PC-3 (cell line): ENCODE measurements at regions not wholly inside any gene's neighbourhood (a gene's known extent, or its start where the extent isn't known, plus 50 kb on each side); places are given as distances from the start of the nearest gene placed in this dataset.

Experiments
- ATAC-seq: fragments of 200-7000 bp; cut with Tn5 transposase; 2 replicates; pipeline ENCODE4 v1.9.1; 2020; ENCODE audit warnings: mild to moderate bottlenecking, moderate library complexity
- BruUV-seq: library from RNA; stranded (reverse); fragments of 400-500 nt; replicated peaks from 2 replicates; lab custom pipeline; 2021; lab: Mats Ljungman, UMichigan
- CTCF ChIA-PET: fragments of 300-600 bp; sonication (Branson Sonifier 250); formaldehyde crosslinking; loops from one replicate; lab custom pipeline; 2022; ENCODE audit warnings: antibody characterized with exemption; lab: Charles Lee
- POLR2A ChIA-PET: fragments of 300-600 bp; sonication (Branson Sonifier 250); formaldehyde crosslinking; loops from one replicate; lab custom pipeline; 2022; ENCODE audit warnings: antibody characterized with exemption; ENCODE audit not compliant: unreplicated experiment; lab: Charles Lee
- DNase-seq: peaks from one replicate; pipeline ENCODE4 v3.0.0-alpha.2; 2015
- H2AFZ ChIP-seq: fragments of 300-600 bp; sonication (generic); 2 replicates; pipeline ENCODE4 v1.6.0; 2016; ENCODE audit warnings: antibody characterized with exemption, low read length
- H3F3A ChIP-seq: fragments of 300-600 bp; sonication (generic); one replicate; pipeline ENCODE4 v1.6.0; 2017; ENCODE audit warnings: antibody characterized with exemption, low read length, control low read depth, mild to moderate bottlenecking; ENCODE audit not compliant: unreplicated experiment
- H3K27ac ChIP-seq: fragments of 300-600 bp; sonication (generic); 2 replicates; pipeline ENCODE4 v1.5.1; 2016; ENCODE audit warnings: mild to moderate bottlenecking, low read length
- H3K27me3 ChIP-seq: fragments of 300-600 bp; sonication (generic); 2 replicates; pipeline ENCODE4 v1.6.1; 2016; ENCODE audit warnings: low read length, mixed read lengths
- H3K36me3 ChIP-seq: fragments of 300-600 bp; sonication (generic); 2 replicates; pipeline ENCODE4 v1.6.1; 2016; ENCODE audit warnings: low read depth, mixed run types, low read length, mixed read lengths
- H3K4me1 ChIP-seq: fragments of 300-600 bp; sonication (generic); 2 replicates; pipeline ENCODE4 v1.5.1; 2016; ENCODE audit warnings: low read length; ENCODE audit not compliant: insufficient read depth
- H3K4me2 ChIP-seq: fragments of 300-600 bp; sonication (generic); 2 replicates; pipeline ENCODE4 v1.6.0; 2016; ENCODE audit warnings: low read length
- H3K4me3 ChIP-seq: fragments of 300-600 bp; sonication (generic); 2 replicates; pipeline ENCODE4 v1.5.1; 2016; ENCODE audit warnings: mild to moderate bottlenecking, low read length, mixed read lengths
- H3K79me2 ChIP-seq: fragments of 300-600 bp; sonication (generic); 2 replicates; pipeline ENCODE4 v1.6.1; 2017; ENCODE audit warnings: low read length, mixed read lengths
- H3K9ac ChIP-seq: fragments of 300-600 bp; sonication (generic); 2 replicates; pipeline ENCODE4 v1.6.0; 2016; ENCODE audit warnings: mild to moderate bottlenecking, low read length
- H3K9me2 ChIP-seq: fragments of 300-600 bp; sonication (generic); replicated peaks from 2 replicates; pipeline ENCODE4 v1.6.1; 2016; ENCODE audit warnings: mixed run types, low read length, mixed read lengths
- H3K9me3 ChIP-seq: fragments of 300-600 bp; sonication (generic); 2 replicates; pipeline ENCODE4 v1.6.1; 2016; ENCODE audit warnings: low read length, mixed read lengths
- H4K20me1 ChIP-seq: fragments of 300-600 bp; sonication (generic); 2 replicates; pipeline ENCODE4 v1.6.1; 2016; ENCODE audit warnings: low read length, mixed read lengths
- EZH2 ChIP-seq: fragments of 300-600 bp; sonication (generic); IDR thresholded peaks from one replicate; pipeline ENCODE4 v1.6.1; 2017; ENCODE audit warnings: antibody characterized with exemption, mild to moderate bottlenecking, low read length; ENCODE audit not compliant: unreplicated experiment
- EZH2phosphoT487 ChIP-seq: fragments of 300-600 bp; sonication (generic); IDR thresholded peaks from 2 replicates; pipeline ENCODE4 v1.6.1; 2018; ENCODE audit warnings: mild to moderate bottlenecking, antibody characterized with exemption, low read length, borderline replicate concordance
- intact Hi-C: fragments of 100-400 bp; cut with micrococcal nuclease; formaldehyde crosslinking; loops from 2 replicates; pipeline ENCODE4 v1.9.0; 2023
- TF ChIP-seq, protein P1 (sequence below): fragments of 300-600 bp; sonication (generic); conservative IDR thresholded peaks from 2 replicates; pipeline ENCODE4 v1.5.1; 2017; ENCODE audit warnings: antibody characterized with exemption, low read depth, mild to moderate bottlenecking, low read length

DNA sequence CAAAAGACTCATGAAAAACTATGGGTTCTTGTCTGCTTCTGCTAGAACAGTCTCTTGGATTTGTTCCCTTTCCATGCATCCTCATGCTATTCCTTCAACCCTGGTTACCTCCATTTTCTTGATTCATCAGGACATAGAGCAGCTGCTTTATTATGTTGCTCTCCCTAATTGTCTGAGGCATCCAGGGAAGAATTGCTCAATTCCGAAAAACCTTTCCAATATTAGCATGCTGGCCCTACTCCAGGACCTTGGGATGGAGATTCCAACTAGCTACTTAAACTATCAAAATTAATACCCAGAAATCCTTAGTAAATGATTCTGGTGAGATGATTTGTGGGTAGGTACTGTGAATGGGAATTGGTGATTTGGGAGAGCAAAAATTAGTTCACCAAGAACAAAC, 56.6 kb upstream of the FAM47B start:
- Histone ChIP-seq H3K27ac (no peak overlapping the region), H3F3A (no peaks in the 10 kb centered on the region), H4K20me1 (no peaks in the 10 kb centered on the region), H3K9me3 (no peaks in the 10 kb centered on the region), H3K9me2 (no peaks in the 10 kb centered on the region), H3K27me3 (no peaks in the 10 kb centered on the region), H3K9ac (no peak overlapping the region), H3K4me3 (no peak overlapping the region), H3K4me2 (no peak overlapping the region), H3K4me1 (peaks cover 12% of the 10 kb centered on the region; the same call in 1 of the 2 replicates), H3K79me2 (no peaks in the 10 kb centered on the region), H2AFZ (no peak overlapping the region), H3K36me3 (no peaks in the 10 kb centered on the region)
- no peak for ATAC-seq
- DNase-seq = no peak
- no peak for TF ChIP-seq EZH2phosphoT487
- no peak for TF ChIP-seq EZH2
- TF ChIP-seq, protein P1, sequence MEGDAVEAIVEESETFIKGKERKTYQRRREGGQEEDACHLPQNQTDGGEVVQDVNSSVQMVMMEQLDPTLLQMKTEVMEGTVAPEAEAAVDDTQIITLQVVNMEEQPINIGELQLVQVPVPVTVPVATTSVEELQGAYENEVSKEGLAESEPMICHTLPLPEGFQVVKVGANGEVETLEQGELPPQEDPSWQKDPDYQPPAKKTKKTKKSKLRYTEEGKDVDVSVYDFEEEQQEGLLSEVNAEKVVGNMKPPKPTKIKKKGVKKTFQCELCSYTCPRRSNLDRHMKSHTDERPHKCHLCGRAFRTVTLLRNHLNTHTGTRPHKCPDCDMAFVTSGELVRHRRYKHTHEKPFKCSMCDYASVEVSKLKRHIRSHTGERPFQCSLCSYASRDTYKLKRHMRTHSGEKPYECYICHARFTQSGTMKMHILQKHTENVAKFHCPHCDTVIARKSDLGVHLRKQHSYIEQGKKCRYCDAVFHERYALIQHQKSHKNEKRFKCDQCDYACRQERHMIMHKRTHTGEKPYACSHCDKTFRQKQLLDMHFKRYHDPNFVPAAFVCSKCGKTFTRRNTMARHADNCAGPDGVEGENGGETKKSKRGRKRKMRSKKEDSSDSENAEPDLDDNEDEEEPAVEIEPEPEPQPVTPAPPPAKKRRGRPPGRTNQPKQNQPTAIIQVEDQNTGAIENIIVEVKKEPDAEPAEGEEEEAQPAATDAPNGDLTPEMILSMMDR = no peak
- ChIA-PET POLR2A (no interaction called here), CTCF (no interaction called here)
- no TSS peak for BruUV-seq
- intact Hi-C loops = no loop called here

GRCh38 chrX:34891391-34891790, 51.2 kb upstream of the FAM47B start:
- Histone ChIP-seq H3K4me2 (no peak overlapping the region), H3K27me3 (no peaks in the 10 kb centered on the region), H3F3A (no peaks in the 10 kb centered on the region), H4K20me1 (no peaks in the 10 kb centered on the region), H3K4me1 (no peaks in the 10 kb centered on the region), H3K4me3 (no peak overlapping the region), H3K9me2 (no peaks in the 10 kb centered on the region), H3K9ac (no peak overlapping the region), H3K36me3 (no peaks in the 10 kb centered on the region), H3K9me3 (no peaks in the 10 kb centered on the region), H2AFZ (no peak overlapping the region), H3K27ac (no peak overlapping the region), H3K79me2 (no peaks in the 10 kb centered on the region)
- ChIA-PET POLR2A (no interaction called here), CTCF (no interaction called here)
- DNase-seq = no peak
- intact Hi-C loops = no loop called here
- no TSS peak for BruUV-seq
- no peak for ATAC-seq
- TF ChIP-seq, protein P1 = no peak
- TF ChIP-seq EZH2phosphoT487 (no peak), EZH2 (no peak)
